ENCODE measurements at regions not wholly inside any gene's neighbourhood (a gene's known extent, or its start where the extent isn't known, plus 50 kb on each side); places are given as distances from the start of the nearest gene placed in this dataset.

GRCh38 chr2:65541773-65542172 lies 109.4 kb upstream of the SPRED2 start:
- no peak for DNase-seq (ENCODE audit: low read depth, low spot score)

GRCh38 chr2:65539633-65540032 lies 107.2 kb upstream of the SPRED2 start:
- DNase-seq (ENCODE audit: low read depth, low spot score) = no peak

GRCh38 chr2:65537651-65538385 lies 105.4 kb upstream of the SPRED2 start:
- no peak for DNase-seq (ENCODE audit: low read depth, low spot score)

GRCh38 chr2:65536596-65536995 lies 104.2 kb upstream of the SPRED2 start:
- DNase-seq (ENCODE audit: low read depth, low spot score) = no peak

GRCh38 chr2:65532937-65533336 lies 100.5 kb upstream of the SPRED2 start:
- no peak for DNase-seq (ENCODE audit: low read depth, low spot score)

GRCh38 chr2:65532326-65532725 lies 99.9 kb upstream of the SPRED2 start:
- no peak for DNase-seq (ENCODE audit: low read depth, low spot score)

GRCh38 chr2:65530547-65531320 lies 98.3 kb upstream of the SPRED2 start:
- no peak for DNase-seq (ENCODE audit: low read depth, low spot score)

GRCh38 chr2:65529419-65529818 lies 97.0 kb upstream of the SPRED2 start:
- no peak for DNase-seq (ENCODE audit: low read depth, low spot score)

- DNase-seq (ENCODE audit: low read depth, low spot score) = no peak
Observed at GRCh38 chr2:65528241-65528574, 95.8 kb upstream of the SPRED2 start.

GRCh38 chr2:65527451-65528240 lies 95.2 kb upstream of the SPRED2 start:
- no peak for DNase-seq (ENCODE audit: low read depth, low spot score)

- no peak for DNase-seq (ENCODE audit: low read depth, low spot score)
Observed at GRCh38 chr2:65525616-65526231, 93.3 kb upstream of the SPRED2 start.

GRCh38 chr2:65522922-65523321 lies 90.5 kb upstream of the SPRED2 start:
- no peak for DNase-seq (ENCODE audit: low read depth, low spot score)

- no peak for DNase-seq (ENCODE audit: low read depth, low spot score)
Observed at GRCh38 chr2:65518751-65519150, 86.4 kb upstream of the SPRED2 start.

GRCh38 chr2:65514555-65515195 lies 82.3 kb upstream of the SPRED2 start:
- DNase-seq (ENCODE audit: low read depth, low spot score) = no peak

- DNase-seq (ENCODE audit: low read depth, low spot score) = no peak
Observed at GRCh38 chr2:65512783-65513182, 80.4 kb upstream of the SPRED2 start.

GRCh38 chr2:65511306-65511705 lies 78.9 kb upstream of the SPRED2 start:
- no peak for DNase-seq (ENCODE audit: low read depth, low spot score)

GRCh38 chr2:65508225-65508624 lies 75.8 kb upstream of the SPRED2 start:
- no peak for DNase-seq (ENCODE audit: low read depth, low spot score)

GRCh38 chr2:65507102-65508069 lies 75.0 kb upstream of the SPRED2 start:
- no peak for DNase-seq (ENCODE audit: low read depth, low spot score)

- DNase-seq (ENCODE audit: low read depth, low spot score) = no peak
Observed at GRCh38 chr2:65504814-65505697, 72.7 kb upstream of the SPRED2 start.
